ENCODE measurements at regions not wholly inside any gene's neighbourhood (a gene's known extent, or its start where the extent isn't known, plus 50 kb on each side); places are given as distances from the start of the nearest gene placed in this dataset.

- Mint-ChIP-seq H3K4me1 (ENCODE audit: low read depth, unreplicated experiment) (no peaks in the 10 kb centered on the region), H3K4me3 (ENCODE audit: unreplicated experiment) (no peak overlapping the region), H3K36me3 (ENCODE audit: unreplicated experiment) (no peaks in the 10 kb centered on the region), H3K27ac (ENCODE audit: unreplicated experiment) (no peak overlapping the region), H3K27me3 (ENCODE audit: unreplicated experiment) (no peaks in the 10 kb centered on the region), H3K9me3 (ENCODE audit: unreplicated experiment) (no peaks in the 10 kb centered on the region)
- no peak for DNase-seq
- TF ChIP-seq, protein P1, sequence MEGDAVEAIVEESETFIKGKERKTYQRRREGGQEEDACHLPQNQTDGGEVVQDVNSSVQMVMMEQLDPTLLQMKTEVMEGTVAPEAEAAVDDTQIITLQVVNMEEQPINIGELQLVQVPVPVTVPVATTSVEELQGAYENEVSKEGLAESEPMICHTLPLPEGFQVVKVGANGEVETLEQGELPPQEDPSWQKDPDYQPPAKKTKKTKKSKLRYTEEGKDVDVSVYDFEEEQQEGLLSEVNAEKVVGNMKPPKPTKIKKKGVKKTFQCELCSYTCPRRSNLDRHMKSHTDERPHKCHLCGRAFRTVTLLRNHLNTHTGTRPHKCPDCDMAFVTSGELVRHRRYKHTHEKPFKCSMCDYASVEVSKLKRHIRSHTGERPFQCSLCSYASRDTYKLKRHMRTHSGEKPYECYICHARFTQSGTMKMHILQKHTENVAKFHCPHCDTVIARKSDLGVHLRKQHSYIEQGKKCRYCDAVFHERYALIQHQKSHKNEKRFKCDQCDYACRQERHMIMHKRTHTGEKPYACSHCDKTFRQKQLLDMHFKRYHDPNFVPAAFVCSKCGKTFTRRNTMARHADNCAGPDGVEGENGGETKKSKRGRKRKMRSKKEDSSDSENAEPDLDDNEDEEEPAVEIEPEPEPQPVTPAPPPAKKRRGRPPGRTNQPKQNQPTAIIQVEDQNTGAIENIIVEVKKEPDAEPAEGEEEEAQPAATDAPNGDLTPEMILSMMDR (IDR thresholded peaks at IDR 0.05; ENCODE audit: partially characterized antibody, unreplicated experiment), result no peak
Measured at GRCh38 chr13:106260352-106260751, 275.1 kb downstream of the EFNB2 start.

- no peaks in the 10 kb centered on the region for H3K27me3 Mint-ChIP-seq (ENCODE audit: unreplicated experiment)
- H3K4me1 Mint-ChIP-seq (ENCODE audit: low read depth, unreplicated experiment), result no peaks in the 10 kb centered on the region
- no peaks in the 10 kb centered on the region for H3K9me3 Mint-ChIP-seq (ENCODE audit: unreplicated experiment)
- H3K36me3 Mint-ChIP-seq (ENCODE audit: unreplicated experiment), result no peaks in the 10 kb centered on the region
- TF ChIP-seq, protein P1 (IDR thresholded peaks at IDR 0.05; ENCODE audit: partially characterized antibody, unreplicated experiment), result no peak
- H3K4me3 Mint-ChIP-seq (ENCODE audit: unreplicated experiment), result no peak overlapping the region
- DNase-seq, result no peak
- H3K27ac Mint-ChIP-seq (ENCODE audit: unreplicated experiment), result no peak overlapping the region
Measured at GRCh38 chr13:106259928-106260327, 275.5 kb downstream of the EFNB2 start.

- no peaks in the 10 kb centered on the region for H3K4me1 Mint-ChIP-seq (ENCODE audit: low read depth, unreplicated experiment)
- TF ChIP-seq, protein P1 (IDR thresholded peaks at IDR 0.05; ENCODE audit: partially characterized antibody, unreplicated experiment), result no peak
- no peaks in the 10 kb centered on the region for H3K36me3 Mint-ChIP-seq (ENCODE audit: unreplicated experiment)
- H3K4me3 Mint-ChIP-seq (ENCODE audit: unreplicated experiment), result no peak overlapping the region
- H3K27ac Mint-ChIP-seq (ENCODE audit: unreplicated experiment), result no peak overlapping the region
- H3K27me3 Mint-ChIP-seq (ENCODE audit: unreplicated experiment), result no peaks in the 10 kb centered on the region
- DNase-seq, result no peak
- H3K9me3 Mint-ChIP-seq (ENCODE audit: unreplicated experiment), result no peaks in the 10 kb centered on the region
Measured at GRCh38 chr13:106246666-106247188, 288.7 kb downstream of the EFNB2 start.

- Mint-ChIP-seq H3K4me1 (ENCODE audit: low read depth, unreplicated experiment) (no peaks in the 10 kb centered on the region), H3K4me3 (ENCODE audit: unreplicated experiment) (no peak overlapping the region), H3K36me3 (ENCODE audit: unreplicated experiment) (no peaks in the 10 kb centered on the region), H3K9me3 (ENCODE audit: unreplicated experiment) (no peaks in the 10 kb centered on the region), H3K27me3 (ENCODE audit: unreplicated experiment) (no peaks in the 10 kb centered on the region), H3K27ac (ENCODE audit: unreplicated experiment) (peak overlapping the region; percentile 2)
- DNase-seq, result no peak
- TF ChIP-seq, protein P1 (IDR thresholded peaks at IDR 0.05; ENCODE audit: partially characterized antibody, unreplicated experiment), result no peak
Measured at GRCh38 chr13:106246242-106246641, 289.2 kb downstream of the EFNB2 start.

DNA sequence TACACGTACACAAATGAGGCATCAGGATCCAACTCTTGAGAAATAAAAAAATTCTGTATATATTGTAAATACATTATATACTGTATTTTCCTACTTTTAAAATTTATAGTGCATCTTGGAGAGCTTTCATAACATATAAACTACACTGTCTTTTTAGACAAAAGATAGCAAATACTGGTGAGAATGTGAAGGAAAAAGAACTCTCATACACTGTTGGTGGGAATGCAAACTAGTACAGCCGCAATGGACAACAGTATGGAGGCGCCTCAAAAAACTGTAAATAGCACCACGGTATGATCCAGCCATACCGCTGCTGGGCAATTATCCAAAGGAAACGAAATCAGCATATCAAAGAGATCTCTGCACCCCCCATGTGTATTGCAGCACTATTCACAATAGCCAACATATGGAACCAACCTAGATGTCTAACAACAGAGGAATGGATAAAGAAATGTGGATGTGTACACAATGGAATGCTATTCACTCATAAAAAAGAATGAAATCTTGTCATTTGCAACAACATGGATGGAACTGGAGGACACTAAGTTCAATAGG is 292.4 kb downstream of the EFNB2 start:
- no peaks in the 10 kb centered on the region for H3K4me1 Mint-ChIP-seq (ENCODE audit: low read depth, unreplicated experiment)
- no peak for DNase-seq
- no peaks in the 10 kb centered on the region for H3K9me3 Mint-ChIP-seq (ENCODE audit: unreplicated experiment)
- no peaks in the 10 kb centered on the region for H3K27me3 Mint-ChIP-seq (ENCODE audit: unreplicated experiment)
- no peaks in the 10 kb centered on the region for H3K36me3 Mint-ChIP-seq (ENCODE audit: unreplicated experiment)
- TF ChIP-seq, protein P1 (IDR thresholded peaks at IDR 0.05; ENCODE audit: partially characterized antibody, unreplicated experiment), result no peak
- H3K27ac Mint-ChIP-seq (ENCODE audit: unreplicated experiment), result no peak overlapping the region
- H3K4me3 Mint-ChIP-seq (ENCODE audit: unreplicated experiment), result no peak overlapping the region
